HepG2 (cell line): ENCODE measurements at regions not wholly inside any gene's neighbourhood (a gene's known extent, or its start where the extent isn't known, plus 50 kb on each side); places are given as distances from the start of the nearest gene placed in this dataset.

Experiments
- FOXM1 ChIP-seq: sonication (generic); formaldehyde crosslinking; IDR thresholded peaks from 2 replicates; pipeline ENCODE4 v1.5.0; 2020; ENCODE audit warnings: missing genetic modification reagents
- ZBTB26 ChIP-seq: IDR thresholded peaks from 2 replicates; pipeline ENCODE4 v1.6.1; 2016; ENCODE audit warnings: missing compliant biosample characterization, missing genetic modification reagents, borderline replicate concordance

- no peak for TF ChIP-seq ZBTB26 (CRISPR knock-in tag)
- TF ChIP-seq FOXM1 (CRISPR knock-in tag) = no peak
These were observed 246.1 kb downstream of the KCNRG start for GRCh38 chr13:50261130-50261901.
